ENCODE measurements at regions not wholly inside any gene's neighbourhood (a gene's known extent, or its start where the extent isn't known, plus 50 kb on each side); places are given as distances from the start of the nearest gene placed in this dataset.
"Not testable (repeated sequence)": the region's sequence is repeated elsewhere in the genome, so short reads cannot be mapped to it uniquely, and the experiment has no call there.

GRCh38 chr4:134145369-134145768 lies 56.2 kb downstream of the PABPC4L start:
- DNase-seq (ENCODE audit: low spot score): no peak

GRCh38 chr4:134144337-134144736 lies 57.3 kb downstream of the PABPC4L start:
- no peak for DNase-seq (ENCODE audit: low spot score)

GRCh38 chr4:134141728-134142127 lies 59.9 kb downstream of the PABPC4L start:
- no peak for DNase-seq (ENCODE audit: low spot score)

- DNase-seq (ENCODE audit: low spot score): no peak
These were observed 62.4 kb downstream of the PABPC4L start for GRCh38 chr4:134139188-134139587.

GRCh38 chr4:134132086-134132783 lies 69.4 kb downstream of the PABPC4L start:
- DNase-seq (ENCODE audit: low spot score): no peak

GRCh38 chr4:134126955-134127354 lies 74.6 kb downstream of the PABPC4L start:
- no peak for DNase-seq (ENCODE audit: low spot score)

- no peak for DNase-seq (ENCODE audit: low spot score)
These were observed 75.5 kb downstream of the PABPC4L start for GRCh38 chr4:134126000-134126560.

- DNase-seq (ENCODE audit: low spot score): no peak
These were observed 78.7 kb downstream of the PABPC4L start for GRCh38 chr4:134122903-134123302.

GRCh38 chr4:134117392-134118183 lies 84.0 kb downstream of the PABPC4L start:
- no peak for DNase-seq (ENCODE audit: low spot score)

GRCh38 chr4:134089885-134090284 lies 111.7 kb downstream of the PABPC4L start:
- no peak for DNase-seq (ENCODE audit: low spot score)

GRCh38 chr4:134085496-134085895 lies 116.1 kb downstream of the PABPC4L start:
- DNase-seq (ENCODE audit: low spot score): no peak

GRCh38 chr4:134079085-134079484 lies 122.5 kb downstream of the PABPC4L start:
- DNase-seq (ENCODE audit: low spot score): not testable (repeated sequence)

- no peak for DNase-seq (ENCODE audit: low spot score)
These were observed 123.2 kb downstream of the PABPC4L start for GRCh38 chr4:134078230-134078914.

- DNase-seq (ENCODE audit: low spot score): no peak
These were observed 127.9 kb downstream of the PABPC4L start for GRCh38 chr4:134073711-134074110.

- DNase-seq (ENCODE audit: low spot score): no peak
These were observed 129.5 kb downstream of the PABPC4L start for GRCh38 chr4:134072137-134072536.

- DNase-seq (ENCODE audit: low spot score): no peak
These were observed 131.4 kb downstream of the PABPC4L start for GRCh38 chr4:134070174-134070573.

- no peak for DNase-seq (ENCODE audit: low spot score)
These were observed 144.2 kb downstream of the PABPC4L start for GRCh38 chr4:134057356-134057755.

GRCh38 chr4:134046221-134046620 lies 155.4 kb downstream of the PABPC4L start:
- not testable (repeated sequence) for DNase-seq (ENCODE audit: low spot score)

- no peak for DNase-seq (ENCODE audit: low spot score)
These were observed 156.2 kb downstream of the PABPC4L start for GRCh38 chr4:134045411-134045810.

- DNase-seq (ENCODE audit: low spot score): no peak
These were observed 158.3 kb downstream of the PABPC4L start for GRCh38 chr4:134043266-134043665.

GRCh38 chr4:134028421-134028820 lies 173.2 kb downstream of the PABPC4L start:
- no peak for DNase-seq (ENCODE audit: low spot score)

GRCh38 chr4:134027931-134028330 lies 173.7 kb downstream of the PABPC4L start:
- no peak for DNase-seq (ENCODE audit: low spot score)

GRCh38 chr4:134024251-134024650 lies 177.3 kb downstream of the PABPC4L start:
- DNase-seq (ENCODE audit: low spot score): peak; percentile 1

Measured in globus pallidus (tissue), 1 donor.